Activated naive CD4-positive, alpha-beta T cell treated with anti-CD3 and anti-CD28 coated beads, Interleukin-2, amount 50 U/mL, for 72 hours (primary cell): ENCODE measurements at regions not wholly inside any gene's neighbourhood (a gene's known extent, or its start where the extent isn't known, plus 50 kb on each side); places are given as distances from the start of the nearest gene placed in this dataset.

Experiments
- ATAC-seq, 2 donors: fragments of 150-1000 bp; cut with Tn5 transposase; 2 replicates each; pipeline ENCODE4 v1.10.0; 2021; ENCODE audit warnings: mild to moderate bottlenecking in 2 of 2, moderate library complexity in 2 of 2
- DNase-seq, 2 donors: peaks; one replicate each; pipeline ENCODE4 v3.0.0; 2021 to 2022; ENCODE audit warnings: low spot score in 2 of 2
- H3K27ac Mint-ChIP-seq, 2 donors: one replicate each; pipeline ENCODE4 v1.8.0; 2022; ENCODE audit warnings: mild to moderate bottlenecking in 2 of 2, mixed read lengths in 2 of 2
- H3K36me3 Mint-ChIP-seq, 2 donors: one replicate each; pipeline ENCODE4 v1.8.0; 2022; ENCODE audit warnings: mixed read lengths in 2 of 2
- H3K9me3 Mint-ChIP-seq, 2 donors: one replicate each; pipeline ENCODE4 v1.8.0; 2022; ENCODE audit warnings: mixed read lengths in 2 of 2

GRCh38 chr2:181762000-181762399 is 81.7 kb upstream of the NEUROD1 start:
- H3K36me3 Mint-ChIP-seq: no peaks in the 10 kb centered on the region
- peaks cover 0 to 3% of the 10 kb centered on the region in 2 donors for H3K9me3 Mint-ChIP-seq
- no peak for ATAC-seq
- H3K27ac Mint-ChIP-seq: no peak overlapping the region
- no peak for DNase-seq

DNA sequence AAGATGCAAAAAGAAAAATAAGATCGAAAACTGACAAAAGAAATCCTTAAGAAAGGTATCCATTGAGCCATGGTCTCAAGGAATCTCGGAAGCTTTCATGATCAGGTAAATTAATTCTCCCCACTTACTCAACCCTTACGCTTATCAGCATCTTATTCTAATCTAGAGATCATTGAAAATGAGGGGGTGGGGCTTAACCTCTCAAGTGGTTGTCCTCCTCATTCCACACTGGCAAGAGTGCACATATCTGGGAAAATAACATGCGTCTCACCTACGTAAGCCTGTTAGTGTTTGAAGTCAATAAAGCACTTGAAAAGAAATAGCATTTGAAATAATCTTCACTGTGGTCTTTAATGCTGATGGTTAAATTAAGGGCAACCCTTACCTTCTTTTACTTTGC is 82.5 kb upstream of the NEUROD1 start:
- no peaks in the 10 kb centered on the region for H3K36me3 Mint-ChIP-seq
- ATAC-seq (no peak), DNase-seq (no peak)
- peaks cover 0 to 3% of the 10 kb centered on the region in 2 donors for H3K9me3 Mint-ChIP-seq
- no peak overlapping the region for H3K27ac Mint-ChIP-seq

DNA sequence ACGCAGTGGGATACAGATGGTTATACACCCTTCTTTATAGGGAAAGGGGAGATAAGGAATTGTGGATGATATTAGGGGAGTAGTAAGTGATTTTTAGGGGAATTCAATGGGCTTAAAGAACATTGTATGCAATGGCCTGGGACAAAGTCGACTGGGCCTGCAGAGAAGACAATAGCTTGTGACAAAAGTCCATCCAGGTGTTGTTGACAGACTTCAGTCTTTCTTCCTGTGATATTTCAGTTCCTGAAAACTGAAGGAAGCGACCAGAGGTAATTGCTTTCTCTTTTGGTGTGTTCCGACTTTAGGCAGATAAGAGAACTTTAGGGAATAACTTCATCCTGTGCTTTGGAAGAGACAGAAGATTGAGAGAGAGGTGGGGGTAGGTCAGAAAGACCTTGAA is 83.1 kb upstream of the NEUROD1 start:
- Mint-ChIP-seq H3K27ac (no peak overlapping the region), H3K36me3 (no peaks in the 10 kb centered on the region), H3K9me3 (peaks cover 0 to 3% of the 10 kb centered on the region in 2 donors)
- no peak for ATAC-seq
- DNase-seq: no peak

GRCh38 chr2:181764095-181764963 is 84.0 kb upstream of the NEUROD1 start:
- DNase-seq (no peak), ATAC-seq (no peak)
- no peaks in the 10 kb centered on the region for H3K36me3 Mint-ChIP-seq
- peaks cover 0 to 1% of the 10 kb centered on the region in 2 donors for H3K9me3 Mint-ChIP-seq
- H3K27ac Mint-ChIP-seq: no peak overlapping the region

GRCh38 chr2:181766129-181766528 is 85.8 kb upstream of the NEUROD1 start:
- ATAC-seq (no peak), DNase-seq (no peak)
- Mint-ChIP-seq H3K36me3 (no peaks in the 10 kb centered on the region), H3K27ac (no peak overlapping the region), H3K9me3 (peaks cover 0 to 5% of the 10 kb centered on the region in 2 donors)

GRCh38 chr2:181770150-181770549 is 89.8 kb upstream of the NEUROD1 start:
- H3K27ac Mint-ChIP-seq: no peak overlapping the region
- ATAC-seq (no peak), DNase-seq (no peak)
- peaks cover 0 to 10% of the 10 kb centered on the region in 2 donors for H3K9me3 Mint-ChIP-seq
- no peaks in the 10 kb centered on the region for H3K36me3 Mint-ChIP-seq

- Mint-ChIP-seq H3K27ac (no peak overlapping the region), H3K9me3 (peaks cover 0 to 10% of the 10 kb centered on the region in 2 donors), H3K36me3 (no peaks in the 10 kb centered on the region)
- no peak for DNase-seq
- no peak for ATAC-seq
Measured at GRCh38 chr2:181771356-181771755, 91.0 kb upstream of the NEUROD1 start.

- DNase-seq (no peak), ATAC-seq (no peak)
- Mint-ChIP-seq H3K36me3 (no peaks in the 10 kb centered on the region), H3K9me3 (peaks cover 0 to 10% of the 10 kb centered on the region in 2 donors), H3K27ac (no peak overlapping the region)
Measured at GRCh38 chr2:181772334-181772733, 92.0 kb upstream of the NEUROD1 start.

DNA sequence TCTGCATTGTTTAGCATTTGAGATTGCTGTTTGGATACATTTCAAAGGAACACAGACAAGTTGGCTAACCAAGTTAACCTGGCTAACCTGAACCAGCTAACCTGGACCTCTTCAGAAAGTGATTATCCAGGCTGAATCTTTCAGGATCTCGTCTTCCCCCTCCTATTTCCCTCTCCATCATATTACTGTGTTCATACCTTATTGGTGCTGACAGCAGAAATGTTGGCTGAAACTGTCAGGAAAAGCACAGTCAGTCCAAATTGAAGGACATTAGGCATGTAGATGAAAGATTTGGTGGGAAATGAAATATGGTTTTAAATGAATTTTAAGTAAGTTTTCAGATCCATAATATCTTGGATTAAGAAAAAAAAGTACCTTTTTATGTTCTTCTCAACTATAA is 92.5 kb upstream of the NEUROD1 start:
- DNase-seq (no peak), ATAC-seq (no peak)
- Mint-ChIP-seq H3K36me3 (no peaks in the 10 kb centered on the region), H3K9me3 (peaks cover 0 to 10% of the 10 kb centered on the region in 2 donors), H3K27ac (no peak overlapping the region)

- ATAC-seq: peak in 1 of 2 donors; percentile 16
- DNase-seq: no peak
- no peak overlapping the region for H3K27ac Mint-ChIP-seq
- no peaks in the 10 kb centered on the region for H3K36me3 Mint-ChIP-seq
- H3K9me3 Mint-ChIP-seq: peaks cover 0 to 6% of the 10 kb centered on the region in 2 donors
Measured at GRCh38 chr2:181774685-181775084, 94.4 kb upstream of the NEUROD1 start.

DNA sequence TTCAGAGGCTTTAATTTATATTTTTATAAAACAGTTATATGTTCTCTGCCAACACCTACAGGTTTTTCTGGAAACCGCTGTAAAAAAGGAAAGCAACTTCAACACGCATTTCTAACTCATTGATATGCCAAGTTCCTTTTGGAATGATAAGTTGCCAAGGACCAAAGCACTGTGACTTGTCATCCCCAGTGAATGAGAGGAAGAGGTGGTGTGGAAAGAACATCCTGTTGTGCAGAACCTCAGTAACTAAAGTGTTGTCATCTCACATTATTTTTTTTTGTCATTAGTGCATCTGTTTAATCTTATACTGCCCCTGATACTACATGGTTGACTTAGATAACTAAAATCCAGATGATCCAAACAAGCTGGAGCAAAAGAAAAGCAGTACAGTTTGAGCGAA is 96.0 kb upstream of the NEUROD1 start:
- ATAC-seq (no peak), DNase-seq (no peak)
- peaks cover 0 to 10% of the 10 kb centered on the region in 2 donors for H3K9me3 Mint-ChIP-seq
- no peaks in the 10 kb centered on the region for H3K36me3 Mint-ChIP-seq
- H3K27ac Mint-ChIP-seq: no peak overlapping the region

GRCh38 chr2:181777734-181778133 is 97.4 kb upstream of the NEUROD1 start:
- no peaks in the 10 kb centered on the region for H3K36me3 Mint-ChIP-seq
- H3K9me3 Mint-ChIP-seq: peaks cover 0 to 10% of the 10 kb centered on the region in 2 donors

DNA sequence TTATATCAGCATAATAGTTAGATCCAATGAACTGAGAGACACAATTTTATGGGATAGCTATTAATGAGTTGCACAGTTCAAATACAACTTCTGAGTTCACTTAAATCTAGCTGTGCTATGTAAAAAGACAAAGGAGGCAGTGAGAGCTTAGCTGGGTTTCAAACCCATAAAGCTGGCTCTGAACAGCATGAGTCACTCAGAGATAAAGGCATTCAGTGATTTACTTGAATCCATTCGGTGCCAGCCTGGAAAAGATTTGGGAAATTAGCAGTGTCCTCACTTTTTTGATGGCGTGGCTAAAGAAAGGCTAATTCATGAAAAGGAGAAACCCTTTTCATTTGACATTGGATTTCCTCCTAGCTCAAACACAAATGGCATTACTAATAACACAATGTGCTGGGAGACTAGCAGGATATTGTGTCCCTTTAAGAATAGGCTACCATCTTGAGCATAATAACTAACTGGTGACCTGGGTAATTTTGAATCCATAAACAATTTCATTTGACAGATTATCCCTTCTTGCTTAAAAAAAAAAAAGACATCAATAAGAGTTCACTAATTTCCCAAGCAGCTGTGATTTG is 98.4 kb upstream of the NEUROD1 start:
- no peak overlapping the region for H3K27ac Mint-ChIP-seq
- H3K36me3 Mint-ChIP-seq: no peaks in the 10 kb centered on the region
- no peak for ATAC-seq
- DNase-seq: no peak
- H3K9me3 Mint-ChIP-seq: peaks cover 0 to 5% of the 10 kb centered on the region in 2 donors

More at GRCh38 chr2:181777734-181778133, 97.4 kb upstream of the NEUROD1 start:
- ATAC-seq (no peak), DNase-seq (no peak)
- no peak overlapping the region for H3K27ac Mint-ChIP-seq

DNA sequence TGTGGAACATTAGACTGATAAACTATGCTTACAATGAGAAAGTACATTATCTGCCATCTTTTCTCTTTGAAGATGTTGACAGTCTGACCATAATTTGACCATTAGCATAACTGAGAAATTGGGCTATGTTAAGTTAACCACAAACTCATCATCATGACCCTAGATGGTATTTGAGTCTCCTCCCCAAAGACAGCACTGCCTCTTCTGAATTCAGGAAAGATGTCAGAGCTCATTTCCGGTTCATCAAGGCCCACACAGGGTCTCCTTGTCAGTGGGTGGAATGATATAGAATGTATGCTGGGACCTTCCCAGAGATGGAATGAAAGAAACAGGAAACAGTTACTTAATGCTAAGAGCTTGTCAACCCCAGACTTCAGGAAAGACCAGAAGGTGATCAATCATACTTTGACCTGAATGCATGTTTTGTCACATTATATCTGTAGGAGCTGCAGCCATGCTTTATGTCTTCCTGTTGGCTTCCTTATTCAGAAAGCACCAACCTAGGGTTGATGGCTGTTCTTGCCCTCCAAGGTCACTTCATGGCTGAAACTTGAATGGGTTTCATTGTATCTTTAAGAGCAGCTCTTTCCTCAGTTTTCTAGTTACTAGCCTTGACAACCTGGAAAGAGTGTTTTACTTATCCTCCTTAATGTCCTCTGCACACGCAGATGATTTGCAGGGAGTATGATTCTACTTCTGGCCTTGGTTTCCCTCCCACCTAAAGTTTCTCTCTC is 99.1 kb upstream of the NEUROD1 start:
- ATAC-seq (no peak), DNase-seq (no peak)
- H3K9me3 Mint-ChIP-seq: peaks cover 0 to 5% of the 10 kb centered on the region in 2 donors
- no peaks in the 10 kb centered on the region for H3K36me3 Mint-ChIP-seq
- no peak overlapping the region for H3K27ac Mint-ChIP-seq

DNA sequence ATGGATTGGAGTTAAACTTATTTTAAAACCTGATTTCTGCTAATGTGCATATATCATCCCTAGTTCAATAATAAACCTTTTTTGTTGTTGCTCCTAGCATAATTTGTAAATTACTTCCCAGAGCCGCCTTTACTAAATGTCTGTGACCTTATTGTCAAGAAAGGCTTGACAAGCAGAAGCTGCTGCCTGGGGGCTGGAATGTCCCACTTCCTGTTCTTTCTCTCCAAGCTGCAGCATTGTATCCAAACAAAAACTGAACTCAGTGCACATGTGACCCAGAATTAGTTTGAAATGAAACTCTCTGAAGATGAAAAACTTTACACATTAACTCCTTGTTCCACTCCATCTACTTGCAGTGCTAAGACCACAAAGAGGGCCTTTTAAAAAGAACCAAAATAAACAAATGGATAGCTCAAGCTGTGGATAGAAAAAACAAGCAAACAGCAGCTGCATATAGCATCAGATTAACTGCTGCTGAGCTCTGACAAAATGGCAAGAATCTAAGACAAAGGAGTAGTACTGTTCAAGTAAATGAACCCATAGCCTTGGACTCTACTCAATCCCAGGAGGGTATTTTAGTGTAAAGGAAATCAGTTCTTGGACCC is 99.8 kb upstream of the NEUROD1 start:
- Mint-ChIP-seq H3K9me3 (peaks cover 0 to 5% of the 10 kb centered on the region in 2 donors), H3K36me3 (no peaks in the 10 kb centered on the region), H3K27ac (no peak overlapping the region)
- DNase-seq: no peak
- ATAC-seq: no peak

- no peak for ATAC-seq
Measured at GRCh38 chr2:181780657-181781056, 100.3 kb upstream of the NEUROD1 start.

More at GRCh38 chr2:181780657-181781056, 100.3 kb upstream of the NEUROD1 start:
- H3K36me3 Mint-ChIP-seq: no peaks in the 10 kb centered on the region
- no peak for DNase-seq
- H3K27ac Mint-ChIP-seq: peak overlapping the region in 1 of 2 donors; percentile 11
- H3K9me3 Mint-ChIP-seq: peaks cover 0 to 5% of the 10 kb centered on the region in 2 donors
